ENCODE measurements at regions not wholly inside any gene's neighbourhood (a gene's known extent, or its start where the extent isn't known, plus 50 kb on each side); places are given as distances from the start of the nearest gene placed in this dataset.
A peak's percentile ranks its signal among the peaks of the same experiment; 100 is the strongest.

DNA sequence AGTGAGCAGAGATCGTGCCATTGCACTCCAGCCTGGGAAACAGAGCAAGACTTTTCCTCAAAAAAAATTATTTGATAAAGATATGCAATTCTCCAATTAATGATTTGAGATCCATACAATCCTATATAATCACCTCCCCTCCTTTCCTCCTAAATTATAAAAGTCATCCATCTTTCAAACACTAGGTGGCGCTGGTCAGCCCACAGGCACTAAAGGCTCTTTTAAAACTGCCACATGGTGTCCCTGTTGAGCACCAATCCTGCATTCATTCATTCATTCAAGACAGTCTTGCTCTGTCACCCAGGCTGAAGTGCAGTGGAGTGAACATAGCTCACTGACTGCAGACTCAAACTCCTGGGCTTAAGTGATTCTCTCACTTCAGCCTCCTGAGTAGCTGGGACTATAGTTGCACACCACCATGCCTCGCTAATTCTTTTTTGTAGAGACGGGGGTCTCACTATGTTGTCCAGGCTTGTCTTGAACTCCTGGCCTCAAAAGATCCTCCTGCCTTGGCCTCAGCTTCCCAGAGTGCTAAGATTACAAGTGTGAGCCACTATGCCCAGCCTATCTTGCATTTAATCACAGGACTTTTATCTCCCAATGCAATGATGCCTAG lies 58.7 kb upstream of the SLC2A12 start:
- Mint-ChIP-seq H3K4me1 (no peaks in the 10 kb centered on the region), H3K4me3 (no peak overlapping the region), H3K9me3 (no peaks in the 10 kb centered on the region), H3K27ac (no peak overlapping the region; the same call in 1 of the 2 replicates), H3K27me3 (ENCODE audit: insufficient read depth, low read depth, poor library complexity) (peaks cover 2% of the 10 kb centered on the region), H3K36me3 (ENCODE audit: low read depth) (no peaks in the 10 kb centered on the region)
- H3K4me1 ChIP-seq (ENCODE audit: insufficient read depth), result no peaks in the 10 kb centered on the region
- H3K79me2 ChIP-seq (replicated peaks; ENCODE audit: insufficient read depth), result no peaks in the 10 kb centered on the region
- no peaks in the 10 kb centered on the region for H3F3A ChIP-seq (replicated peaks; ENCODE audit: low read depth)
- H3K4me2 ChIP-seq, result no peak overlapping the region
- H3K27me3 ChIP-seq (ENCODE audit: insufficient read depth), result no peaks in the 10 kb centered on the region
- no peaks in the 10 kb centered on the region for H4K20me1 ChIP-seq (replicated peaks; ENCODE audit: insufficient read depth)
- no peak overlapping the region for H2AFZ ChIP-seq
- H3K9me2 ChIP-seq (ENCODE audit: insufficient read depth), result no peaks in the 10 kb centered on the region
- no peak overlapping the region for H3K27ac ChIP-seq (ENCODE audit: low read depth)
- TF ChIP-seq, protein P1, sequence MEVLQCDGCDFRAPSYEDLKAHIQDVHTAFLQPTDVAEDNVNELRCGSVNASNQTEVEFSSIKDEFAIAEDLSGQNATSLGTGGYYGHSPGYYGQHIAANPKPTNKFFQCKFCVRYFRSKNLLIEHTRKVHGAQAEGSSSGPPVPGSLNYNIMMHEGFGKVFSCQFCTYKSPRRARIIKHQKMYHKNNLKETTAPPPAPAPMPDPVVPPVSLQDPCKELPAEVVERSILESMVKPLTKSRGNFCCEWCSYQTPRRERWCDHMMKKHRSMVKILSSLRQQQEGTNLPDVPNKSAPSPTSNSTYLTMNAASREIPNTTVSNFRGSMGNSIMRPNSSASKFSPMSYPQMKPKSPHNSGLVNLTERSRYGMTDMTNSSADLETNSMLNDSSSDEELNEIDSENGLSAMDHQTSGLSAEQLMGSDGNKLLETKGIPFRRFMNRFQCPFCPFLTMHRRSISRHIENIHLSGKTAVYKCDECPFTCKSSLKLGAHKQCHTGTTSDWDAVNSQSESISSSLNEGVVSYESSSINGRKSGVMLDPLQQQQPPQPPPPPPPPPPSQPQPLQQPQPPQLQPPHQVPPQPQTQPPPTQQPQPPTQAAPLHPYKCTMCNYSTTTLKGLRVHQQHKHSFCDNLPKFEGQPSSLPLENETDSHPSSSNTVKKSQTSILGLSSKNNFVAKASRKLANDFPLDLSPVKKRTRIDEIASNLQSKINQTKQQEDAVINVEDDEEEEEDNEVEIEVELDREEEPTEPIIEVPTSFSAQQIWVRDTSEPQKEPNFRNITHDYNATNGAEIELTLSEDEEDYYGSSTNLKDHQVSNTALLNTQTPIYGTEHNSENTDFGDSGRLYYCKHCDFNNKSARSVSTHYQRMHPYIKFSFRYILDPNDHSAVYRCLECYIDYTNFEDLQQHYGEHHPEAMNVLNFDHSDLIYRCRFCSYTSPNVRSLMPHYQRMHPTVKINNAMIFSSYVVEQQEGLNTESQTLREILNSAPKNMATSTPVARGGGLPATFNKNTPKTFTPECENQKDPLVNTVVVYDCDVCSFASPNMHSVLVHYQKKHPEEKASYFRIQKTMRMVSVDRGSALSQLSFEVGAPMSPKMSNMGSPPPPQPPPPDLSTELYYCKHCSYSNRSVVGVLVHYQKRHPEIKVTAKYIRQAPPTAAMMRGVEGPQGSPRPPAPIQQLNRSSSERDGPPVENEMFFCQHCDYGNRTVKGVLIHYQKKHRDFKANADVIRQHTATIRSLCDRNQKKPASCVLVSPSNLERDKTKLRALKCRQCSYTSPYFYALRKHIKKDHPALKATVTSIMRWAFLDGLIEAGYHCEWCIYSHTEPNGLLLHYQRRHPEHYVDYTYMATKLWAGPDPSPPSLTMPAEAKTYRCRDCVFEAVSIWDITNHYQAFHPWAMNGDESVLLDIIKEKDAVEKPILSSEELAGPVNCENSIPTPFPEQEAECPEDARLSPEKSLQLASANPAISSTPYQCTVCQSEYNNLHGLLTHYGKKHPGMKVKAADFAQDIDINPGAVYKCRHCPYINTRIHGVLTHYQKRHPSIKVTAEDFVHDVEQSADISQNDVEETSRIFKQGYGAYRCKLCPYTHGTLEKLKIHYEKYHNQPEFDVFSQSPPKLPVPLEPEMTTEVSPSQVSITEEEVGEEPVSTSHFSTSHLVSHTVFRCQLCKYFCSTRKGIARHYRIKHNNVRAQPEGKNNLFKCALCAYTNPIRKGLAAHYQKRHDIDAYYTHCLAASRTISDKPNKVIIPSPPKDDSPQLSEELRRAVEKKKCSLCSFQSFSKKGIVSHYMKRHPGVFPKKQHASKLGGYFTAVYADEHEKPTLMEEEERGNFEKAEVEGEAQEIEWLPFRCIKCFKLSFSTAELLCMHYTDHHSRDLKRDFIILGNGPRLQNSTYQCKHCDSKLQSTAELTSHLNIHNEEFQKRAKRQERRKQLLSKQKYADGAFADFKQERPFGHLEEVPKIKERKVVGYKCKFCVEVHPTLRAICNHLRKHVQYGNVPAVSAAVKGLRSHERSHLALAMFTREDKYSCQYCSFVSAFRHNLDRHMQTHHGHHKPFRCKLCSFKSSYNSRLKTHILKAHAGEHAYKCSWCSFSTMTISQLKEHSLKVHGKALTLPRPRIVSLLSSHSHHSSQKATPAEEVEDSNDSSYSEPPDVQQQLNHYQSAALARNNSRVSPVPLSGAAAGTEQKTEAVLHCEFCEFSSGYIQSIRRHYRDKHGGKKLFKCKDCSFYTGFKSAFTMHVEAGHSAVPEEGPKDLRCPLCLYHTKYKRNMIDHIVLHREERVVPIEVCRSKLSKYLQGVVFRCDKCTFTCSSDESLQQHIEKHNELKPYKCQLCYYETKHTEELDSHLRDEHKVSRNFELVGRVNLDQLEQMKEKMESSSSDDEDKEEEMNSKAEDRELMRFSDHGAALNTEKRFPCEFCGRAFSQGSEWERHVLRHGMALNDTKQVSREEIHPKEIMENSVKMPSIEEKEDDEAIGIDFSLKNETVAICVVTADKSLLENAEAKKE (CRISPR knock-in tag; IDR thresholded peaks at IDR 0.05), result no peak
- TF ChIP-seq, protein P2, sequence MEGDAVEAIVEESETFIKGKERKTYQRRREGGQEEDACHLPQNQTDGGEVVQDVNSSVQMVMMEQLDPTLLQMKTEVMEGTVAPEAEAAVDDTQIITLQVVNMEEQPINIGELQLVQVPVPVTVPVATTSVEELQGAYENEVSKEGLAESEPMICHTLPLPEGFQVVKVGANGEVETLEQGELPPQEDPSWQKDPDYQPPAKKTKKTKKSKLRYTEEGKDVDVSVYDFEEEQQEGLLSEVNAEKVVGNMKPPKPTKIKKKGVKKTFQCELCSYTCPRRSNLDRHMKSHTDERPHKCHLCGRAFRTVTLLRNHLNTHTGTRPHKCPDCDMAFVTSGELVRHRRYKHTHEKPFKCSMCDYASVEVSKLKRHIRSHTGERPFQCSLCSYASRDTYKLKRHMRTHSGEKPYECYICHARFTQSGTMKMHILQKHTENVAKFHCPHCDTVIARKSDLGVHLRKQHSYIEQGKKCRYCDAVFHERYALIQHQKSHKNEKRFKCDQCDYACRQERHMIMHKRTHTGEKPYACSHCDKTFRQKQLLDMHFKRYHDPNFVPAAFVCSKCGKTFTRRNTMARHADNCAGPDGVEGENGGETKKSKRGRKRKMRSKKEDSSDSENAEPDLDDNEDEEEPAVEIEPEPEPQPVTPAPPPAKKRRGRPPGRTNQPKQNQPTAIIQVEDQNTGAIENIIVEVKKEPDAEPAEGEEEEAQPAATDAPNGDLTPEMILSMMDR (conservative IDR thresholded peaks at IDR 0.05; ENCODE audit: low read depth in 2 of 2), result peak; percentile 98 to 100
- peak; percentile 88 for DNase-seq (ENCODE audit: low spot score)
- no peaks in the 10 kb centered on the region for H3K36me3 ChIP-seq (ENCODE audit: insufficient read depth)
- peak; percentile 22; the same call in 1 of the 3 replicates for ATAC-seq
- no peak overlapping the region for H3K4me3 ChIP-seq

DNA sequence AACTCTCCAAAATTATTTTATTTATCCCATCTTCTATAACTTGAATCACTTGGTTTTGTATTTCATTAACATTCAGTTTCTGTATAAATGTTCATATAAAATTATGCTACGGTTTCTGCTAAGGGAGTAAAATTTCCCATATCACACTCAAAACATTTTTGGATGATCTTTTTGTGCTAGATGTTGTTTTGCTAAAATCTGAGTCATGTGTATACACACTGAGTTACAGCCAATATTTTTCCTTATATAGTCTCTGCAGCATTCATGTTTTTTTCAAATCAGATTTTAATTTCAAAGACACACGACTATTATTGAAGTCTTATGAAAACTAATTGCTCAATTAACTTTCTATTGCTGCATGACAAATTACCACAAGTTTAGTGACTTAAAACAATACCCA lies 54.3 kb upstream of the SLC2A12 start:
- no peak for DNase-seq (ENCODE audit: low spot score)
- H3K4me1 ChIP-seq (ENCODE audit: insufficient read depth), result no peaks in the 10 kb centered on the region
- H3K9me3 Mint-ChIP-seq, result no peaks in the 10 kb centered on the region
- H3K79me2 ChIP-seq (replicated peaks; ENCODE audit: insufficient read depth), result no peaks in the 10 kb centered on the region
- H3K27me3 ChIP-seq (ENCODE audit: insufficient read depth), result no peaks in the 10 kb centered on the region
- no peaks in the 10 kb centered on the region for H3K9me2 ChIP-seq (ENCODE audit: insufficient read depth)
- H3K4me1 Mint-ChIP-seq, result no peaks in the 10 kb centered on the region
- no peak for ATAC-seq
- H3K27ac Mint-ChIP-seq, result no peak overlapping the region
- no peaks in the 10 kb centered on the region for H3K36me3 ChIP-seq (ENCODE audit: insufficient read depth)
- no peaks in the 10 kb centered on the region for H3K36me3 Mint-ChIP-seq (ENCODE audit: low read depth)
- H3F3A ChIP-seq (replicated peaks; ENCODE audit: low read depth), result no peaks in the 10 kb centered on the region
- no peak overlapping the region for H3K4me3 Mint-ChIP-seq
- H2AFZ ChIP-seq, result peak overlapping the region; percentile 70; the same call in 1 of the 2 replicates
- no peaks in the 10 kb centered on the region for H3K27me3 Mint-ChIP-seq (ENCODE audit: insufficient read depth, low read depth, poor library complexity)
- no peak overlapping the region for H3K27ac ChIP-seq (ENCODE audit: low read depth)
- H3K4me2 ChIP-seq, result no peak overlapping the region
- no peak overlapping the region for H3K4me3 ChIP-seq
- H4K20me1 ChIP-seq (replicated peaks; ENCODE audit: insufficient read depth), result no peaks in the 10 kb centered on the region
- TF ChIP-seq ZNF331 (CRISPR knock-in tag; IDR thresholded peaks at IDR 0.05; ENCODE audit: low read depth), result no peak
- no peak for TF ChIP-seq CREB1 (CRISPR knock-in tag; IDR thresholded peaks at IDR 0.05; ENCODE audit: low read depth)
- no peak for TF ChIP-seq JUNB (IDR thresholded peaks at IDR 0.05; ENCODE audit: unreplicated experiment)
- TF ChIP-seq EZH2phosphoT487 (IDR thresholded peaks at IDR 0.05; ENCODE audit: unreplicated experiment), result no peak
- TF ChIP-seq, protein P3, sequence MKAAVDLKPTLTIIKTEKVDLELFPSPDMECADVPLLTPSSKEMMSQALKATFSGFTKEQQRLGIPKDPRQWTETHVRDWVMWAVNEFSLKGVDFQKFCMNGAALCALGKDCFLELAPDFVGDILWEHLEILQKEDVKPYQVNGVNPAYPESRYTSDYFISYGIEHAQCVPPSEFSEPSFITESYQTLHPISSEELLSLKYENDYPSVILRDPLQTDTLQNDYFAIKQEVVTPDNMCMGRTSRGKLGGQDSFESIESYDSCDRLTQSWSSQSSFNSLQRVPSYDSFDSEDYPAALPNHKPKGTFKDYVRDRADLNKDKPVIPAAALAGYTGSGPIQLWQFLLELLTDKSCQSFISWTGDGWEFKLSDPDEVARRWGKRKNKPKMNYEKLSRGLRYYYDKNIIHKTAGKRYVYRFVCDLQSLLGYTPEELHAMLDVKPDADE (IDR thresholded peaks at IDR 0.05), result no peak
- TF ChIP-seq, protein P4, sequence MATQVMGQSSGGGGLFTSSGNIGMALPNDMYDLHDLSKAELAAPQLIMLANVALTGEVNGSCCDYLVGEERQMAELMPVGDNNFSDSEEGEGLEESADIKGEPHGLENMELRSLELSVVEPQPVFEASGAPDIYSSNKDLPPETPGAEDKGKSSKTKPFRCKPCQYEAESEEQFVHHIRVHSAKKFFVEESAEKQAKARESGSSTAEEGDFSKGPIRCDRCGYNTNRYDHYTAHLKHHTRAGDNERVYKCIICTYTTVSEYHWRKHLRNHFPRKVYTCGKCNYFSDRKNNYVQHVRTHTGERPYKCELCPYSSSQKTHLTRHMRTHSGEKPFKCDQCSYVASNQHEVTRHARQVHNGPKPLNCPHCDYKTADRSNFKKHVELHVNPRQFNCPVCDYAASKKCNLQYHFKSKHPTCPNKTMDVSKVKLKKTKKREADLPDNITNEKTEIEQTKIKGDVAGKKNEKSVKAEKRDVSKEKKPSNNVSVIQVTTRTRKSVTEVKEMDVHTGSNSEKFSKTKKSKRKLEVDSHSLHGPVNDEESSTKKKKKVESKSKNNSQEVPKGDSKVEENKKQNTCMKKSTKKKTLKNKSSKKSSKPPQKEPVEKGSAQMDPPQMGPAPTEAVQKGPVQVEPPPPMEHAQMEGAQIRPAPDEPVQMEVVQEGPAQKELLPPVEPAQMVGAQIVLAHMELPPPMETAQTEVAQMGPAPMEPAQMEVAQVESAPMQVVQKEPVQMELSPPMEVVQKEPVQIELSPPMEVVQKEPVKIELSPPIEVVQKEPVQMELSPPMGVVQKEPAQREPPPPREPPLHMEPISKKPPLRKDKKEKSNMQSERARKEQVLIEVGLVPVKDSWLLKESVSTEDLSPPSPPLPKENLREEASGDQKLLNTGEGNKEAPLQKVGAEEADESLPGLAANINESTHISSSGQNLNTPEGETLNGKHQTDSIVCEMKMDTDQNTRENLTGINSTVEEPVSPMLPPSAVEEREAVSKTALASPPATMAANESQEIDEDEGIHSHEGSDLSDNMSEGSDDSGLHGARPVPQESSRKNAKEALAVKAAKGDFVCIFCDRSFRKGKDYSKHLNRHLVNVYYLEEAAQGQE (IDR thresholded peaks at IDR 0.05; ENCODE audit: unreplicated experiment), result no peak
